Hematopoietic multipotent progenitor cell treated with erythropoietin and hydrocortisone succinate and interleukin-3 and kit ligand, for 4 days (in vitro differentiated cells): ENCODE measurements at regions not wholly inside any gene's neighbourhood (a gene's known extent, or its start where the extent isn't known, plus 50 kb on each side); places are given as distances from the start of the nearest gene placed in this dataset.
"Not testable (repeated sequence)": the region's sequence is repeated elsewhere in the genome, so short reads cannot be mapped to it uniquely, and the experiment has no call there.

Experiments
- DNase-seq: peaks from one replicate; pipeline ENCODE4 v3.0.0-alpha.2; 2015

GRCh38 chr19:20385061-20385460 is 180.5 kb downstream of the ZNF737 start:
- no peak for DNase-seq

GRCh38 chr19:20371911-20372310 is 193.7 kb downstream of the ZNF737 start:
- DNase-seq = no peak

- DNase-seq = not testable (repeated sequence)
Observed at GRCh38 chr19:20371304-20371703, 194.3 kb downstream of the ZNF737 start.

DNA sequence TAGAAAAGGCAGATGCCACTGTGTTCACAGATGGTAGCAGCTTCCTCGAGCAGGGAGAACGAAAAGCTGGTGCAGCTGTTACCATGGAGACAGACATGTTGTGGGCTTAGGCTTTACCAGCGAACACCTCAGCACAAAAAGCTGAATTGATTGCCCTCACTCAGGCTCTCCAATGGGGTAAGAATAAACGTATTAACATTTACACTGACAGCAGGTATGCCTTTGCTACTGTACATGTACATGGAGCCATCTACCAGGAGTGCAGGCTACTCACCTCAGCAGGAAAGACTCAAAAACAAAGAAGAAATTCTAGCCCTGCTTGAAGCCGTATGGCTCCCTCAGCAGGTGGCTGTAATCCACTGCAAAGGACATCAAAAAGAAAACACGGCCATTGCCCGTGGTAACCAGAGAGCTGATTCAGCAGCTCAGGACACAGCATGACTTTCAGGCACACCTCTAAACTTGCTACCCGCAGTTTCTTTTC is 197.7 kb downstream of the ZNF737 start:
- no peak for DNase-seq

- no peak for DNase-seq
Observed at GRCh38 chr19:20365146-20365545, 198.1 kb downstream of the ZNF486 start.

DNA sequence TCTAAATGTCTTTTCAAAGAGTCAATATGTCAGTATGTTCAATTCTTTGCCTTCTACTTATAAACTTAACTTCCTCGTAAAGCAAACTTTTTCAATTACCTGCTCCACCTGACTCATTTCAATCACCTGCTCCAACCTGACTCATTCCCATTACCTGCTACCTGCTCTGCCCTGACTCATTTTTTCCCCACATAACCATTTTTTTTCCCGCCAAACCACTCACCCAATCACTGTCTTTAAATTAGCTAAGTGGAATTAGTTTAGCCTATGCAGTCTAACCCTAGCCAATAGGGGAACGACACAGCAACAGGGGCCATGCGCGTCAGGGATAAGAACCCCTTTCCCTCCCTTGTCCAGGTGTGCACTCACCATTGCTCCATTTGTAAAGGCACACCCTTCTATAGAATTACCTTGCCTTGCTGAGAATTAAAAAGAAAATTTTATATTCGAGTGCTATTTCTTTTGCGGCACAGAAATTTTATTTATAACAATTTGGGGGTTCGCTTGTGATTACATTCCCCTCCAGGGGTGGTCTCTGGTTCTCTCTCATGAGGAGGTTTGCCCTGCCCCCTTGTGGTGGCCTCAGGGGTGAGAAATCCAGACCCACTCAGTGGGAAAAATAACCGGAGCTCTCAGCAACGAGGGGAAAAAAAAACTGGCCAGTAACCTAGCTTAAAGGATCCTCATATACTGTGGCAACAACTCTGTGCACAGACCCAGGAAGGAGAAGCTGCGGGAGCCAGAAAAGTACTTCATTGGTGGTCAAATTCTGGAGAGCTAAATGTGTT is 193.1 kb downstream of the ZNF486 start:
- peak; percentile 1 for DNase-seq

DNA sequence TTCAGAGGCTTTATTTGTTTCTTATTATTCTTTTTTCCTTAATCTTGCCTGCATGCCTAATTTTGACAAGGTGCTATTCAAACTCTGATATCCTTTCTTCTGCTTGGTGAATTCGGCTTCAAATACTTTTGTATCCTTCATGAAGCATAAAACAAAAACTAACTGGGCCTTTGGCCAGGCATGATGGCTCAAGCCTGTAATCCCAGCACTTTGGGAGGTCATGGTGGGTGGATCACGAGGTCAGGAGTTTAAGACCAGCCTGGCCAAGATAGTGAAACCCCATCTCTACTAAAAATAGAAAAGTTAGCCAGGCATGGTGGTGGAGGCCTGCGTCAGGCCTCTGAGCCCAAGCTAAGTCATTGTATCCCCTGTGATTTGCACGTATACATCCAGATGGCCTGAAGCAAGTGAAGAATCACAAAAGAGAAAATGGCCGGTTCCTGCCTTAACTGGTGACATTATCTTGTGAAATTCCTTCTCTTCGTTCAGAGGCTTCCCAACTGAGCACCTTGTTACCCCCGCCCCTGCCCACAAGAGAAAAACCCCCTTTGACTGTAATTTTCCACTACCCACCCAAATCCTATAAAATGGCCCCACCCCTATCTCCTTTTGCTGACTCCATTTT is 191.9 kb downstream of the ZNF486 start:
- DNase-seq = not testable (repeated sequence)

- no peak for DNase-seq
Observed at GRCh38 chr19:20357921-20358320, 190.9 kb downstream of the ZNF486 start.

DNA sequence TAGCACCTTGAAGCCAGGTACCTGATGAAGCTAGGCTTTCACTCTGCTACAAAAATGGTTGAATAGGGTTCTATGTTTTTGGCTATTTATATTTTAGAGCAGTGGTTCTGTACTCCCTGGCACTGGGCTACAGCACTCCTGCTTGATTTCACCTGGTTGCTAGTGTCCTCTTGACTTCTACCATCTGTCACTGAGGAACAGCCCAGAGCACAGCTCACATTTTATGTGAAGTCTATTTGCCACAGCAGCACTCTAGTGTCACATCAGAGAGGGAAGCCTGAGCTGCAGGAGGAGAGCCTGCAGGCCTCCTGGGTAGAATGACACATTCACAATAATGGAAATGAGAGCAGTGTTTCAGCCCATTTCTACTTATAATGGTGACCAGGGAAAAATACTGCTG is 184.2 kb downstream of the ZNF486 start:
- DNase-seq = no peak

GRCh38 chr19:20349206-20349605 is 182.2 kb downstream of the ZNF486 start:
- no peak for DNase-seq

DNA sequence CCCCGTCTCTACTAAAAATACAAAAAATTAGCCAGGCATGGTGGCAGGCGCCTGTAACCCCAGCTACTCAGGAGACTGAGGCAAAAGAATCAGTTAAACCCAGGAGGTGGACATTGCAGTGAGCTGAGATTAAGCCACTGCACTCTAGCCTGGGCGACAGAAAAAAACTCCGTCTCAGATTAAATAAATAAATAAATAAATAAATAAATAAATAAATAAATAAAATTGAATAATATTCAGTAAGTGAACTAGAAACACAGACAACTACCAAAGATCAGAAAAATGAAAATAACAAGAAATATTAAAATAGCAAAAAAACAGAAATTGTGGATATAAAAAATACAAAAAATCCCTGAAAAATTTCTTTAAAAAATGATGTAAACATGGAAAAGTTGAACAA is 172.4 kb downstream of the ZNF486 start:
- DNase-seq = no peak

DNA sequence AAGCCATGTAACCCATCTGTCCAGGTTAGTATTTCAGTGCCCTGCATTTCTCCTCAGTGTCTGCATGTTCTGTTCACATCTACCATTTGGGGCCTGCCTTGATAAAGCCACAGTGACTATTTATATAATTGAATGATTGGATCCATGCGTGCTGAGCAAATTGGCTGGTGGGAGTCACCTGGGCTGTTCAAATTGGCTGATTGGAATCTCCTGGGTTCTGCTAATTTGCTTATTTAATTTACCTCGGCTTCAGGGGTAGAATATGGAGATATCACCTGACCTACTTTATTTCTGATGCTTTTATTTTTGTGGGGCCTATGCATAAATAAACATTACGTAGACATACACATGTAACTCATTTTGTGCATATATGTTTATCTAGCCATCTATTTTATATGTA is 167.7 kb downstream of the ZNF486 start:
- DNase-seq = no peak

GRCh38 chr19:20333508-20333907 is 166.5 kb downstream of the ZNF486 start:
- no peak for DNase-seq

GRCh38 chr19:20325151-20325550 is 158.1 kb downstream of the ZNF486 start:
- DNase-seq = no peak

DNA sequence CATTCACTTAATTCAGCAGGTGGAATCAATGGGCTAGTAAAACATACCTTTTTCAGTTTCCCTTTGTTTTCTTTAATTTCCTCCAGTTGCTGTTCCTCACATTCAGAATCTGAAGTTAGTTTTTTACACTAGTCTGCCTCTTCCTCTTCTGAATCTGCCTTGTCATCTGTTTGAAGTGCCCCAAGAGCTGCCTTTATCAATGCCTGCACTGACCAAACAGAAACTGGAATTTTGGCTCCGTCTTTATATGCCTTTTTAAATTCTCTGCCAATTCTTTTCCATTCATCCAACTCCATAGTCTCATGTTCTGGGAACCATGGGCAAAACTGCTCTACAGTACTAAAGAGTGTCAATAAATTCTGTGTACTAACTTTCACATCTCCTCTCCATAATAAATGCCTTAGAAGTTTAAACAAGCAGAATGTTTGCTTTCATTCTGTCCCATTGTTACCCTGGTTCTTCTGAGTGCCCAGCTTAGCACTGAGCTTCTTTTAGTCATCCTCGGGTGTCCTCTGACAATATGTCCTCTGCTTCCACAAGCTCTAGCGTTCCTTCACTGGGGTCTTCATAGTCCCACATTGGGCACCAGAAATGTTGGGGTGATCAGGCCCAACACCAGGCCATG is 154.2 kb downstream of the ZNF486 start:
- no peak for DNase-seq

DNA sequence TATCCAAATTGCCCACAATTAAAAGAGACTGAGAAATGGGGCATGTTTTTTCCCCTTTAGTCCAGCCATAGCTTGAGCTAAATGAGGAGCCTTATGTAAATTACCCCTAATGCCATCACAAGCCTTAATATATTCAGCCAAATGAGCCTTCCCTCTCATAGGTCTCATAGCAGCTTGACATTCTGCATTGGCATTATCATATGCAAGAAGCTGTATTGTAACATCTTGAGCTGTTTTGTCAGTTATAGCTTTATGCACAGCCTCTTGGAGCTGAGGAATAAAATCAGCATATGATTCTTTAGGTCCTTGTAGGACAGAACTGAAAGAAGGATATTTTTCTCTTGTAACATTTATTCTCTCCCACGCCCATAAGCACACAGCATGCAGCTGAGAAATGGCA is 153.2 kb downstream of the ZNF486 start:
- DNase-seq = no peak

GRCh38 chr19:20318616-20319015 is 151.6 kb downstream of the ZNF486 start:
- no peak for DNase-seq

DNA sequence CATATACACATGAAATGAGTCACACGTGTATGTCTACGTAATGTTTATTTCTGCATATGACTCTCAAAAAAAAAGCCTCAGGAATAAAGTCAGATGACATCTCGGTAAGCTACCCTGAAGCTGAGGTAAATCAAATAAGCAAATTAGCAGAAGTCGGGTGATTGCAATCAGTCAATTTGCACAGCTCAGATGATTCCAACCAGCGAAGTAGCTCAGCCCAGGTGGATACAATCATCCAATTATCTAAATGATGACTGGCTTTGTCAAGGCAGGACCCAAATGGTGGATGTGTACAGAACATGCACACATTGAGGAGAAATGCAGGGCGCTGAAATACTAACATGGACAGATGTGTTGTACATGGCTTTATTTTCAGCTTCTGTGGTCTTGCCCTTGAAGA is 148.5 kb downstream of the ZNF486 start:
- DNase-seq = no peak

- no peak for DNase-seq
Observed at GRCh38 chr19:20313894-20314293, 146.9 kb downstream of the ZNF486 start.

GRCh38 chr19:20307127-20307526 is 140.1 kb downstream of the ZNF486 start:
- DNase-seq = no peak

GRCh38 chr19:20296314-20296713 is 129.3 kb downstream of the ZNF486 start:
- not testable (repeated sequence) for DNase-seq

- no peak for DNase-seq
Observed at GRCh38 chr19:20294181-20294580, 127.2 kb downstream of the ZNF486 start.

DNA sequence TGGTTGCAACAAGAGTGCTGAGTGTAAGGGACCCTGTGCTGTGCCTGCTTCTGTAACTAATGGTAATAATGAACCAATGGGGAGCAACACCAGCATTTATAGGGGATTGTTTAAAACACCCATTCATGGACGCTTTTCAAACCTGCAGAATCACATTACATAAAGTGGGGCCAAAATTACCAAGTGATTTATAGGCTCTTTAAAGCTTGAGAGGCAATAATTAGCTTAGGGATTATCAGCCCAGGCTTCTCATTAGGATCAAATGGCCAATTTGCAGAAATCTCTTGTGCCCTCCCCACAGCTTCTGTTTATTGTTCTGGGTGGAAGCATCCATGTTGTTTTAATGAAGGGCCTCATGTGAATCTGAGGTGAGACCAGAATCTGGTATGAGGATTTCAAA is 125.5 kb downstream of the ZNF486 start:
- not testable (repeated sequence) for DNase-seq

GRCh38 chr19:20289186-20289585 is 122.2 kb downstream of the ZNF486 start:
- no peak for DNase-seq
